ENCODE measurements at regions not wholly inside any gene's neighbourhood (a gene's known extent, or its start where the extent isn't known, plus 50 kb on each side); places are given as distances from the start of the nearest gene placed in this dataset.

DNA sequence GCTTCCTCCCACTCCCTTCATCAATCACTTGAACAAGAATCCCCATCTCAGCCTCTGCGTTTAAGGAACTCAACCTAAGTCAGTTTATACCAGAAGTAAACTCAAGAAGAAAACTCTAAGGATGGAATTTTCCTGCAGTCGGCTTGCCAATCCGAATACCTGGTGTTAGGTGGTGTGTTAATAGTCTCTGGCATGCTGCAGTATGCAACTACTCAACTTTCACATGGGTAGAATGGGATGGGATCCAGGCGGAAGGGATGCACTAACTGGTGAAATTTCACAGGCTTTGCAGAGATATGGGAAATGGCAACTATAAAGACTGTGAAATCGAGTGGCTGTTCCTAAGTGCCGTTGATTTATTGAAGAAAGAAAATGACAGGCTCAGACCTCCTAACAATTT is 560.6 kb downstream of the TLE1 start:
- no peak for DNase-seq
- no peaks in the 10 kb centered on the region for H3K4me1 ChIP-seq (replicated peaks in 1 of 2)
- 82 to 89% (median 87%) methylated on average over 6 of the region's 6 CpGs for WGBS, 4 donors
- TF ChIP-seq POLR2A (IDR thresholded peaks at IDR 0.05): no peak
- TF ChIP-seq, protein P1, sequence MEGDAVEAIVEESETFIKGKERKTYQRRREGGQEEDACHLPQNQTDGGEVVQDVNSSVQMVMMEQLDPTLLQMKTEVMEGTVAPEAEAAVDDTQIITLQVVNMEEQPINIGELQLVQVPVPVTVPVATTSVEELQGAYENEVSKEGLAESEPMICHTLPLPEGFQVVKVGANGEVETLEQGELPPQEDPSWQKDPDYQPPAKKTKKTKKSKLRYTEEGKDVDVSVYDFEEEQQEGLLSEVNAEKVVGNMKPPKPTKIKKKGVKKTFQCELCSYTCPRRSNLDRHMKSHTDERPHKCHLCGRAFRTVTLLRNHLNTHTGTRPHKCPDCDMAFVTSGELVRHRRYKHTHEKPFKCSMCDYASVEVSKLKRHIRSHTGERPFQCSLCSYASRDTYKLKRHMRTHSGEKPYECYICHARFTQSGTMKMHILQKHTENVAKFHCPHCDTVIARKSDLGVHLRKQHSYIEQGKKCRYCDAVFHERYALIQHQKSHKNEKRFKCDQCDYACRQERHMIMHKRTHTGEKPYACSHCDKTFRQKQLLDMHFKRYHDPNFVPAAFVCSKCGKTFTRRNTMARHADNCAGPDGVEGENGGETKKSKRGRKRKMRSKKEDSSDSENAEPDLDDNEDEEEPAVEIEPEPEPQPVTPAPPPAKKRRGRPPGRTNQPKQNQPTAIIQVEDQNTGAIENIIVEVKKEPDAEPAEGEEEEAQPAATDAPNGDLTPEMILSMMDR (IDR thresholded peaks at IDR 0.05): no peak
- no peak overlapping the region for H3K4me3 ChIP-seq
- no peaks in the 10 kb centered on the region for H3K36me3 ChIP-seq (replicated peaks in 1 of 2)
- no peaks in the 10 kb centered on the region for H3K27me3 ChIP-seq
- no peaks in the 10 kb centered on the region for H3K9me3 ChIP-seq (replicated peaks in 1 of 3)
- intact Hi-C loops (cut with DNase I): no loop called here
- H3K27ac ChIP-seq: no peak overlapping the region

DNA sequence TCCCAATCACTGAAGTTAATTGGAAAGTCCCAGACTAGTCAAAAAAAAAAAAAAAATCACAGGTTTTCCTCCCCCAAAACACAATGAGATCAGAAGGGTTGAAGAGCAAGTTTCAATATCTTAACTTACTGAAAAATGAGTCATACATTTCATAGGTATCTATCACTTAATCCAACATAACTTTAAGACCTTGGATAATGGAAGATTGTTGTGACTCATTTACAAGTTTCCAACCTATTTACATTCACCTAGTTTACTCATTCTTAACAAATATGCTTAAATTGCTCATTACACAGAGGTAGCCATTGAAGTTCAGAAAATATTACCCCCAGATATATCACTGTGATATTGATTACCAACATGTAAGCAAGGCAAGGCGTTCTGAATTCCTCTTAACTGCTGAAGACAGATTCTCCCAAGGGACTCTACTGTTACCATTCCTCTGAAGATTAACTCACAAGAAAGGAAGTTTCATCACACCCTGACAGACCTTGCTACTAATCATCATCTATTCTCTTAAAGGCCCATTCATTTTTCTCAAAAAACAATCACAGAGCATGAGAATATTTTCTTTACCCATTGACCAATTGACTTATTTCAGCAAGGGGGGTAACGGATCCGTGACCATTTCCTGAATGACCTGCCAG is 563.8 kb downstream of the TLE1 start:
- Histone ChIP-seq H3K9me3 (replicated peaks in 1 of 3) (no peaks in the 10 kb centered on the region), H3K36me3 (replicated peaks in 1 of 2) (no peaks in the 10 kb centered on the region), H3K27me3 (no peaks in the 10 kb centered on the region), H3K4me3 (no peak overlapping the region), H3K4me1 (replicated peaks in 1 of 2) (no peaks in the 10 kb centered on the region), H3K27ac (no peak overlapping the region)
- WGBS, 4 donors: 44 to 84% (median 74%) methylated on average over 3 of the region's 3 CpGs
- intact Hi-C loops (cut with DNase I): no loop called here
- no peak for TF ChIP-seq POLR2A (IDR thresholded peaks at IDR 0.05)
- TF ChIP-seq, protein P1 (IDR thresholded peaks at IDR 0.05): no peak
- no peak for DNase-seq

DNA sequence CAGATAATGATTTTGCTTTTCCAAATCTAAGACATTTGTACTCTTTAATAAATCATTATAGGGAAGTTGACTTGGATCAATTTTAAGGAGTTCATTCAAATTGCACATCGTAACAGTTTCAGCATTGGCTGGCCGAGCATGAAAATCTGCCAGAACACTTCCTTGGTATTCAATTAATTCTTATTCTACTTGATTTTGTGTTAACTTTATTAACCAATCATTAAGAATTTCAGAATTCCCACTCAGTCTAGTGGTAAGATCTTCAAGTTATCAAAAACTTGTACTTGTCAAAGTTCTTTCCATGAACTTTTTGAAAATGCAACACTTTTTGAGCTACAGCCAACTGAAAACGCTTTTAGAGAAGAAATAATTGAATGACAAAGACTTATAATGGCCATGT is 565.8 kb downstream of the TLE1 start:
- intact Hi-C loops (cut with DNase I): no loop called here
- Histone ChIP-seq H3K27me3 (no peaks in the 10 kb centered on the region), H3K9me3 (replicated peaks in 1 of 3) (no peaks in the 10 kb centered on the region), H3K36me3 (replicated peaks in 1 of 2) (no peaks in the 10 kb centered on the region), H3K4me3 (no peak overlapping the region), H3K27ac (no peak overlapping the region), H3K4me1 (replicated peaks in 1 of 2) (no peaks in the 10 kb centered on the region)
- WGBS, 4 donors: 80 to 91% (median 84%) methylated on average over 3 of the region's 3 CpGs
- no peak for DNase-seq
- TF ChIP-seq, protein P1 (IDR thresholded peaks at IDR 0.05): no peak
- no peak for TF ChIP-seq POLR2A (IDR thresholded peaks at IDR 0.05)

DNA sequence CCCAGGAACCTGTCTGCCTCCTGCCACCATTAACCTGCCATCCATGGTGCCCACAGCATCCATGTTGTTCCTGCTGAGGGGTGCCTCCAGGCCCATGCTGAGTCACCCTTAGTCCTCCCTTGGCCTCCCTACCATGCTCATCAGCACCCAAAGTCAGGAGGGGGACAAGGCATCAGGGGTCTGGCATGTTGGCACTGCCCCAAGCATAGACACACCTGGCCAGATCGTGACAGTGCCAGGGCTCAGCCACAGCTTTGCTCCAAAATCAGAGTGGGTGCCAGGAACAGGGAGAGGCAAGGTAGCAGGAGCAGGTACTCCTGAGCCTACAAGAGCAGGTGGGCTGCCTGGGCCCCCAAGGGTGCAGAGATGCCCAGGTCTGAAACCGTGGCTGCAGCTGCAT is 566.6 kb downstream of the TLE1 start:
- intact Hi-C loops (cut with DNase I): no loop called here
- Histone ChIP-seq H3K36me3 (replicated peaks in 1 of 2) (no peaks in the 10 kb centered on the region), H3K27me3 (no peaks in the 10 kb centered on the region), H3K4me1 (replicated peaks in 1 of 2) (no peaks in the 10 kb centered on the region), H3K4me3 (no peak overlapping the region), H3K9me3 (replicated peaks in 1 of 3) (no peaks in the 10 kb centered on the region), H3K27ac (no peak overlapping the region)
- 80 to 100% (median 93%) methylated on average over 1 to 2 of the region's 2 CpGs for WGBS, 4 donors
- no peak for DNase-seq
- TF ChIP-seq, protein P1 (IDR thresholded peaks at IDR 0.05): no peak
- no peak for TF ChIP-seq POLR2A (IDR thresholded peaks at IDR 0.05)

All from adrenal gland (tissue), 9 donors.